Endothelial cell of umbilical vein (primary cell): ENCODE measurements at regions not wholly inside any gene's neighbourhood (a gene's known extent, or its start where the extent isn't known, plus 50 kb on each side); places are given as distances from the start of the nearest gene placed in this dataset.

Experiments
- EZH2 ChIP-seq: IDR thresholded peaks from 2 replicates; pipeline ENCODE4 v1.6.1; 2012; ENCODE audit warnings: borderline replicate concordance, low read depth, mild to moderate bottlenecking, moderate library complexity, low read length, inconsistent platforms; ENCODE audit not compliant: severe bottlenecking
- GATA2 ChIP-seq: IDR thresholded peaks from 2 replicates; pipeline ENCODE4 v1.7.0; 2011; ENCODE audit warnings: low read depth, mild to moderate bottlenecking, moderate library complexity, mixed read lengths, low read length; ENCODE audit not compliant: insufficient read length, insufficient read depth
- JUN ChIP-seq: IDR thresholded peaks from 2 replicates; pipeline ENCODE4 v1.6.1; 2011; ENCODE audit warnings: borderline replicate concordance, low read depth; ENCODE audit not compliant: insufficient read length, insufficient read depth
- MYC ChIP-seq: IDR thresholded peaks from one replicate; pipeline ENCODE4 v1.6.1; 2011; ENCODE audit warnings: mild to moderate bottlenecking, low read depth, low read length
- POLR2A ChIP-seq: IDR thresholded peaks from 2 replicates; pipeline ENCODE4 v1.6.1; 2012; ENCODE audit warnings: low read depth, mild to moderate bottlenecking, control low read depth, low read length
- POLR2AphosphoS5 ChIP-seq: IDR thresholded peaks from 2 replicates; pipeline ENCODE4 v1.6.1; 2012; ENCODE audit warnings: low read depth, mild to moderate bottlenecking, control low read depth, low read length, moderate library complexity; ENCODE audit not compliant: insufficient read depth
- TF ChIP-seq, protein P1 (sequence below), 2 donors: IDR thresholded peaks; 1 replicate in 1 of 2; 2 replicates in 1 of 2; pipeline ENCODE4 v1.5.1; 2011; ENCODE audit warnings: low read length in 2 of 2, mild to moderate bottlenecking in 2 of 2, moderate library complexity in 2 of 2, control low read depth in 1 of 2, inconsistent platforms in 1 of 2, low read depth in 1 of 2; ENCODE audit not compliant: insufficient read depth in 1 of 2; ENCODE audit errors: extremely low read depth in 1 of 2
- TF ChIP-seq, protein P2 (sequence below): IDR thresholded peaks from 2 replicates; pipeline ENCODE4 v1.6.1; 2011; ENCODE audit not compliant: insufficient read depth, insufficient read length

DNA sequence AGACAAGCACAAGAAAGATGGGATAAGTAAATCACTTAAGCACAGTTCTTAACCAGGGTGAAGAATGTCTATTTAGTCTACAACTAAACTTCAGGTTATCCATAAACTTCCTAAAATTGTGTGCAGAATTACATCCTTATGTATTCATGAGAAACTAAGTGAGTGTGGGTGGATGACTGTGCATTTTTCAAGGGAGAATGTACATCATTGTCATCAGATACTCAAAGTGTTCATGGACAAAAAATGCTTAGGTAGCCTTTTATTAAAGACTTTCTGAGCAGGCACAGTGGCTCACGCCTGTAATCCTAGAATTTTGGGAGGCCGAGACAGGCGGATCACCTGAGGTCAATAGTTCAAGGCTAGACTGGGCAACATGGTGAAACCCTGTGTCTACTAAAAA is 2023.8 kb downstream of the LRRC4C start:
- TF ChIP-seq EZH2 (no peak), POLR2AphosphoS5 (no peak), POLR2A (no peak), JUN (no peak), MYC (no peak), GATA2 (no peak)
- TF ChIP-seq, protein P1, sequence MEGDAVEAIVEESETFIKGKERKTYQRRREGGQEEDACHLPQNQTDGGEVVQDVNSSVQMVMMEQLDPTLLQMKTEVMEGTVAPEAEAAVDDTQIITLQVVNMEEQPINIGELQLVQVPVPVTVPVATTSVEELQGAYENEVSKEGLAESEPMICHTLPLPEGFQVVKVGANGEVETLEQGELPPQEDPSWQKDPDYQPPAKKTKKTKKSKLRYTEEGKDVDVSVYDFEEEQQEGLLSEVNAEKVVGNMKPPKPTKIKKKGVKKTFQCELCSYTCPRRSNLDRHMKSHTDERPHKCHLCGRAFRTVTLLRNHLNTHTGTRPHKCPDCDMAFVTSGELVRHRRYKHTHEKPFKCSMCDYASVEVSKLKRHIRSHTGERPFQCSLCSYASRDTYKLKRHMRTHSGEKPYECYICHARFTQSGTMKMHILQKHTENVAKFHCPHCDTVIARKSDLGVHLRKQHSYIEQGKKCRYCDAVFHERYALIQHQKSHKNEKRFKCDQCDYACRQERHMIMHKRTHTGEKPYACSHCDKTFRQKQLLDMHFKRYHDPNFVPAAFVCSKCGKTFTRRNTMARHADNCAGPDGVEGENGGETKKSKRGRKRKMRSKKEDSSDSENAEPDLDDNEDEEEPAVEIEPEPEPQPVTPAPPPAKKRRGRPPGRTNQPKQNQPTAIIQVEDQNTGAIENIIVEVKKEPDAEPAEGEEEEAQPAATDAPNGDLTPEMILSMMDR (IDR thresholded peaks at IDR 0.05; ENCODE audit: extremely low read depth in 1 of 2, insufficient read depth in 1 of 2, low read depth in 1 of 2, low read length in 2 of 2) = no peak
- TF ChIP-seq, protein P2, sequence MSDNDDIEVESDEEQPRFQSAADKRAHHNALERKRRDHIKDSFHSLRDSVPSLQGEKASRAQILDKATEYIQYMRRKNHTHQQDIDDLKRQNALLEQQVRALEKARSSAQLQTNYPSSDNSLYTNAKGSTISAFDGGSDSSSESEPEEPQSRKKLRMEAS = no peak
